GM23338 (cell line): ENCODE measurements at regions not wholly inside any gene's neighbourhood (a gene's known extent, or its start where the extent isn't known, plus 50 kb on each side); places are given as distances from the start of the nearest gene placed in this dataset.

Experiments used
- CTCF ChIP-seq, 2 experiments: fragments of 200-600 bp in 1 of 2; sonication (generic) in 1 of 2; conservative IDR thresholded peaks; 2 replicates each; pipeline versions ENCODE4 v1.5.1 to v1.6.1; 2016 to 2017; ENCODE audit warnings: antibody characterized with exemption in 2 of 2, low read depth in 2 of 2, mild to moderate bottlenecking in 2 of 2, moderate library complexity in 1 of 2
- EZH2 ChIP-seq: fragments of 200-600 bp; sonication (generic); IDR thresholded peaks from one replicate; pipeline ENCODE4 v1.8.0; 2017; ENCODE audit warnings: antibody characterized with exemption, mild to moderate bottlenecking, low read depth; ENCODE audit not compliant: unreplicated experiment
- POLR2AphosphoS5 ChIP-seq: IDR thresholded peaks from 2 replicates; pipeline ENCODE4 v1.6.1; 2016; ENCODE audit warnings: antibody characterized with exemption, low read depth

DNA sequence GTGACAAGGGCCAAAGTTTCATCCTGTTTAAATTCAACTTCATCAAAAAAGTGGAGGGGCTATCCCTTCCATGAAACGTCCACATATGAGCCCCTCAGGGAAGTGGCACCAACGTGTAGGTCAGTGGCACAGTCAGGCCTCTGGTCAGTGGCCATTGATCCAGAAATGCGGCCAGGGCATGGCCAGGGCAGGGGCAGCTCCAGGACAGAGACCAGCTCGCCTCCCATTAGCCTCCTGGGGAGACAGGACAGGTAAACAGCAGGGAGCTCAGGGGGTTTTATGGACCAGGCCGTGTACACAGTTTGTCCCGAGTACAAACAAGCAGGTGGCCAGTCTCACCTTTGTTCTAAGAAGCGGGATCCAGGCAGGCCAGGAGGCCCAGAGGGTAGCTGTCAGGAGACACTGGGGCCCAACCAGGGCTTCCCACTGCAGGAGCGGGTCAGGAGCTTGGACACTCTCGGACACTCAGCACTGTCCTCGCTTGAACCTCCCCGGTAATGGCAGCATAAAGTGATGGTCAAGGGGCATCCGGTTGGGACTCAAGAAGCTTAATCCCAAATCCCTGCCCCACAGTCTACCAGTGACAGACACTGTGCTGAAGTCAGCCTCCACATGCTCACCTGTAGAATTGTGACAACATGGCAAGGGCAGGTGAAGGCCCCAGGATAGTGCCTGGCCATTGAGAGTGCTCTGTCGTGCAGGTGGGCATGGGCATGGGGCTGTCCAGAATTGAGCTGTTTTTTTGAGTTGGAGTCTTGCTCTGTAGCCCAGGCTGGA lies 144.1 kb upstream of the ERRFI1 start:
- TF ChIP-seq CTCF (conservative IDR thresholded peaks at IDR 0.05; ENCODE audit: low read depth in 2 of 2): no peak
- no peak for TF ChIP-seq POLR2AphosphoS5
- TF ChIP-seq EZH2: no peak
